22Rv1 (cell line): ENCODE measurements at regions not wholly inside any gene's neighbourhood (a gene's known extent, or its start where the extent isn't known, plus 50 kb on each side); places are given as distances from the start of the nearest gene placed in this dataset.

Experiments
- ZFX ChIP-seq: fragments of 450-650 bp; IDR thresholded peaks from 2 replicates; pipeline ENCODE4 v1.6.1; 2017; ENCODE audit warnings: antibody characterized with exemption, borderline replicate concordance
- TF ChIP-seq, protein P1 (sequence below): fragments of 450-650 bp; IDR thresholded peaks from 2 replicates; pipeline ENCODE4 v1.5.1; 2017; ENCODE audit warnings: mild to moderate bottlenecking

- TF ChIP-seq, protein P1, sequence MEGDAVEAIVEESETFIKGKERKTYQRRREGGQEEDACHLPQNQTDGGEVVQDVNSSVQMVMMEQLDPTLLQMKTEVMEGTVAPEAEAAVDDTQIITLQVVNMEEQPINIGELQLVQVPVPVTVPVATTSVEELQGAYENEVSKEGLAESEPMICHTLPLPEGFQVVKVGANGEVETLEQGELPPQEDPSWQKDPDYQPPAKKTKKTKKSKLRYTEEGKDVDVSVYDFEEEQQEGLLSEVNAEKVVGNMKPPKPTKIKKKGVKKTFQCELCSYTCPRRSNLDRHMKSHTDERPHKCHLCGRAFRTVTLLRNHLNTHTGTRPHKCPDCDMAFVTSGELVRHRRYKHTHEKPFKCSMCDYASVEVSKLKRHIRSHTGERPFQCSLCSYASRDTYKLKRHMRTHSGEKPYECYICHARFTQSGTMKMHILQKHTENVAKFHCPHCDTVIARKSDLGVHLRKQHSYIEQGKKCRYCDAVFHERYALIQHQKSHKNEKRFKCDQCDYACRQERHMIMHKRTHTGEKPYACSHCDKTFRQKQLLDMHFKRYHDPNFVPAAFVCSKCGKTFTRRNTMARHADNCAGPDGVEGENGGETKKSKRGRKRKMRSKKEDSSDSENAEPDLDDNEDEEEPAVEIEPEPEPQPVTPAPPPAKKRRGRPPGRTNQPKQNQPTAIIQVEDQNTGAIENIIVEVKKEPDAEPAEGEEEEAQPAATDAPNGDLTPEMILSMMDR, result no peak
- no peak for TF ChIP-seq ZFX
These were observed 68.6 kb upstream of the ARHGAP32 start for GRCh38 chr11:129260750-129261149.
